ENCODE measurements at regions not wholly inside any gene's neighbourhood (a gene's known extent, or its start where the extent isn't known, plus 50 kb on each side); places are given as distances from the start of the nearest gene placed in this dataset.

DNA sequence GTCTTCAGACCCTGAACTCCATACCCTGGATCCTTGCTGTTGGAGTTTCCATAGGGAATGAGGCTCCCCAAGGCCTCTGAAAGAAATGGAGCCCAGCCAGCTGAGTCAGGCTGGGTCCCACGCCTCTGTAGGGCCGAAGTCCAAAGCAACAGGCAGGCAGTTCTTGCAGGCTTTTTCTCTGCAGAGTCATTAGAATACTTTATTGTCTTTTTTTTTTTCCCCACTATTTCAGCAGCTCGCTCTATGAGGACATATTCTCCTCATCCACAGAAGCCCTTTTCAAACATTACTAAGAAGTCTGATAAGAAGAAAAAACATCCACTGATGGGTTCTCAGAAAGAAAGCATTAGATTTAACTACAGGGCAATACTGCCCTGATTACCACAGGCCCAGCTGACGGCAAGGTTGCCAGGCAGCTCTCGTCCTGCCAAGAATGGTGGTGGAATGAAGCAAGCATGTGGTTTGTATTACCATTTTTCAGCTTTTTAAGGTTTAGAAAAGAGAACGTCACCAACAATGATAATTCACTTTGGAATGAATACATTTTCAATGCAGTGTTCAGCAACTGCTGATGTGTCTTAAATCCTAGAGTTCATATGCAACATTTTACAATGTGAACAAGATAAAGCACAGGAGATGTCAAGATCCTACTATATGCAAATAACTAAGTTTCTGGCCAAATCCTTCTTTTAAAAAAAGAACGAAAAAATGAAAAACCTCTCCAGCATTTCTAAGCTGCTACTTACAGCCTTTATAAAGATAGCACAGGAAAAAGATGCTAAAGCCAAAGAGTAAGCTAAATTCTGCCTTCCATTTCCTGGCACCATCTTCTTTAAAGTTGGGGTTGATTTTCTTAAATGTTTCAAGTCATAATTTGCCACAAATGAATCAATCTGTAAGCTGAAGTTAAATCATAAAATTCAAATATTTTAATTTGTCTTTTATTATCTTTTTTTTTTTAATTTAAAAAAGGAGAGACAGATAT lies 223.6 kb upstream of the CITED2 start:
- TF ChIP-seq, protein P1, sequence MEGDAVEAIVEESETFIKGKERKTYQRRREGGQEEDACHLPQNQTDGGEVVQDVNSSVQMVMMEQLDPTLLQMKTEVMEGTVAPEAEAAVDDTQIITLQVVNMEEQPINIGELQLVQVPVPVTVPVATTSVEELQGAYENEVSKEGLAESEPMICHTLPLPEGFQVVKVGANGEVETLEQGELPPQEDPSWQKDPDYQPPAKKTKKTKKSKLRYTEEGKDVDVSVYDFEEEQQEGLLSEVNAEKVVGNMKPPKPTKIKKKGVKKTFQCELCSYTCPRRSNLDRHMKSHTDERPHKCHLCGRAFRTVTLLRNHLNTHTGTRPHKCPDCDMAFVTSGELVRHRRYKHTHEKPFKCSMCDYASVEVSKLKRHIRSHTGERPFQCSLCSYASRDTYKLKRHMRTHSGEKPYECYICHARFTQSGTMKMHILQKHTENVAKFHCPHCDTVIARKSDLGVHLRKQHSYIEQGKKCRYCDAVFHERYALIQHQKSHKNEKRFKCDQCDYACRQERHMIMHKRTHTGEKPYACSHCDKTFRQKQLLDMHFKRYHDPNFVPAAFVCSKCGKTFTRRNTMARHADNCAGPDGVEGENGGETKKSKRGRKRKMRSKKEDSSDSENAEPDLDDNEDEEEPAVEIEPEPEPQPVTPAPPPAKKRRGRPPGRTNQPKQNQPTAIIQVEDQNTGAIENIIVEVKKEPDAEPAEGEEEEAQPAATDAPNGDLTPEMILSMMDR (IDR thresholded peaks at IDR 0.05) = no peak
- DNase-seq = peak; percentile 97
- Mint-ChIP-seq H3K36me3 (ENCODE audit: low read depth) (peaks cover 9% of the 10 kb centered on the region), H3K9me3 (0 out of 2 replicates have a peak, but pooled peaks cover under 1% of the 10 kb centered on the region), H3K4me3 (peak overlapping the region; percentile 69), H3K4me1 (ENCODE audit: low read depth) (peaks cover 52% of the 10 kb centered on the region), H3K27me3 (ENCODE audit: insufficient read depth) (no peaks in the 10 kb centered on the region), H3K27ac (peak overlapping the region; percentile 98)

DNA sequence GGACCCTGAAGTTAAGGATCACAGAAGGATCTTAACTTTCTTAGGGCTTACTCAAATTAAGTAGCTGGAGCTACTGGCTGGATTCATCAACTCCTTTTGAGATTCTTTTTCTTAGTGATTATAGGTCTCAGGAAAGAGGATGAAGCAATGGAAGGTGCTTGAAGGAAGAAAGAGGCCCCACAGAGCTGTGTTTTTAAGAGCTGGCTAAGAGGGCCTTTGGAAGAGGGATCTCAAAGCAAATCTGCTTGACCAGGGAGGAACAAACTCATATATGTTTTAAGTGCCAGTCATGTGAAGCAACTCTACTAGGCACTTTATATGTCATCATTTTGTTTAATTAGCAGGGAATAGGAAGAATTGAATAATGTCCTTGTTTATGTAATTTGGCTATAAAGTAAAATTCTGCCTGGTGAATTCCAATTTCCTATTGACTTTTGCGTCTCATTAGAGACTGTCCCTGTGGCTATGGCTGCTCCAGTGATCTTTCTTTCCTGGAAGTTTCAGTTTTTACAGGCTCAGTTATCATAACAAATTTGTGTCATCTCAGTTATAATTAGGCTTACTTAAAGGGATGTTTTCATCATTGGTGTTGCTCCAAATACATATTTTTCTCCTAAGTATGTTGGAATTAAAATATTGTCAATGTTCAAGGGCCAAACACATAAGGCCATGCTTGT lies 222.8 kb upstream of the CITED2 start:
- Mint-ChIP-seq H3K4me1 (ENCODE audit: low read depth) (peaks cover 58% of the 10 kb centered on the region), H3K27me3 (ENCODE audit: insufficient read depth) (no peaks in the 10 kb centered on the region), H3K27ac (peak overlapping the region; percentile 98), H3K4me3 (peak overlapping the region; percentile 69), H3K9me3 (no peaks in the 10 kb centered on the region), H3K36me3 (ENCODE audit: low read depth) (peaks cover 4% of the 10 kb centered on the region)
- TF ChIP-seq, protein P1 (IDR thresholded peaks at IDR 0.05) = no peak
- no peak for DNase-seq

DNA sequence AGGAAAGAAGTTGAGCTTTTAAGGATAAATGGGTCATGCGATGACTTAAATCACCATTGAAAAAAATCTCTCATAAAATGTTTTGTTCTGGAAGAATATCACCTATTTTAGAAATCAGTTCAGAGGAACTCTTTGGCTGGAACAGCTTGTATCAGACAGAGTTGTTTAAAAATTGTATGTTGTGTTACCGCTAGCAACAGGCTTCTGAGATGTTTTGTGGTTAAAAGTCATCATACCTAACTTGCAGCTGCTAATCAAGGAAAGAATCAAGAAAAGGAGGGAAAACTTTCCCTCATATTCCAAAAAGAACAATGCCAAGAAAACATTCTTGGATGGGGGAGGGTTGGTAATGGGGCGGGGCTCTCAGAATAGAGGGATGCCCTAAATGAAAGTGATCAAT lies 220.7 kb upstream of the CITED2 start:
- peak; percentile 45 for DNase-seq
- peak overlapping the region; percentile 98 for H3K27ac Mint-ChIP-seq

DNA sequence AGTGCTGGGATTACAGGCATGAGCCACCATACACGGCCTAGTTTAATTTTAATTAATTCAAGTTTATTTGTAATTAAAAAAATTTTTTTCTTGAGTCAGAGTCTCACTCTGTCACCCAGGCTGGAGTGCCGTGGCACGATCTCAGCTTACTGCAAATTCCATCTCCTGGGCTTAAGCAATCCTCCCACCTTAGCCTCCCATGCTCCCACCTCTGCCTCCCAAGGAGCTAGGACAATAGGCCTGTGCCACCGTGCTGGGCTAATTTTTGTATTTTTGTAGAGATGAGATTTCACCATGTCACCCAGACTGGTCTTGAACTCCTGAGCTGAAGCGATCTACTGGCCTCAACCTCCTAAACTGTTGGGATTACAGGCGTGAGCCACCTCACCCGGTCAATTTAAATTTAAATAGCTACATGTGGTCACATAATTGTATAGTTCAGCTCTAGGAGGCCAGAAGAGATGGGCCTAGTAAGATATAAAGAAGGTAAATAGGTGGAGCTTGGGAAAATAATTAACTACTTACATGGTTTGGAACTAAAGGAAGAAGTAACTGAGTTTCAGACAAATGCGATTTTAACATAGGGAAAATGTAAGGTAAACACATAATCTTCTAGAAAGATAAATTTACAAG lies 220.0 kb upstream of the CITED2 start:
- TF ChIP-seq, protein P1 (IDR thresholded peaks at IDR 0.05) = no peak
- no peak for DNase-seq
- H3K27ac Mint-ChIP-seq = peak overlapping the region; percentile 98; the same call in 1 of the 2 replicates
- H3K27me3 Mint-ChIP-seq (ENCODE audit: insufficient read depth) = no peaks in the 10 kb centered on the region
- H3K9me3 Mint-ChIP-seq = no peaks in the 10 kb centered on the region
- no peaks in the 10 kb centered on the region; the same call in 1 of the 2 replicates for H3K36me3 Mint-ChIP-seq (ENCODE audit: low read depth)
- peaks cover 80% of the 10 kb centered on the region for H3K4me1 Mint-ChIP-seq (ENCODE audit: low read depth)
- H3K4me3 Mint-ChIP-seq = no peak overlapping the region

More for the DNA sequence above, 220.7 kb upstream of the CITED2 start:
- Mint-ChIP-seq H3K4me3 (no peak overlapping the region; the same call in 1 of the 2 replicates), H3K36me3 (ENCODE audit: low read depth) (peaks cover 4% of the 10 kb centered on the region; the same call in 1 of the 2 replicates), H3K9me3 (no peaks in the 10 kb centered on the region), H3K4me1 (ENCODE audit: low read depth) (peaks cover 78% of the 10 kb centered on the region), H3K27me3 (ENCODE audit: insufficient read depth) (no peaks in the 10 kb centered on the region)
- TF ChIP-seq, protein P1 (IDR thresholded peaks at IDR 0.05) = no peak

DNA sequence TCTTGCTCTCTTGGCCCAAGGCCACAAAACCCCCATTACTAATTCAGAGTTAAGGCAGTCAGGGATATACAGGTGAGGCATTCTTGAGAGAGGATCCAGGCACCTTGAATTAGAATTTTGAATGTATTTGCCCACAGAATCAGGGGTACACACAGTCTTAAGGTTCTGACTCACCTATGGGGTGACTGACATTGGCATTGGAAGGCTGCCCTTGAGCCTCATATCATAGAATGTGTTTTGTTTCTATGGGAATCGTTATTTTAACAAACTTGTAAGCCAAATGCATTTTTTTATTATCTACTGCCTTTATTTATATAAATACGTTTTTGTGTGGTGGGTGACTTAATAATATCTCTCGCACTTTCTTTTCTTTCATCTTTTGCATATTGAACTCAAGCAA lies 218.6 kb upstream of the CITED2 start:
- Mint-ChIP-seq H3K9me3 (no peaks in the 10 kb centered on the region), H3K36me3 (ENCODE audit: low read depth) (no peaks in the 10 kb centered on the region), H3K4me1 (ENCODE audit: low read depth) (peaks cover 82% of the 10 kb centered on the region), H3K27me3 (ENCODE audit: insufficient read depth) (peaks cover 4% of the 10 kb centered on the region; the same call in 1 of the 2 replicates), H3K4me3 (no peak overlapping the region), H3K27ac (no peak overlapping the region)
- DNase-seq = no peak
- TF ChIP-seq, protein P1 (IDR thresholded peaks at IDR 0.05) = no peak

Measured in HFFc6 (cell line).